GM19452 (cell line): ENCODE measurements at regions not wholly inside any gene's neighbourhood (a gene's known extent, or its start where the extent isn't known, plus 50 kb on each side); places are given as distances from the start of the nearest gene placed in this dataset.
"Not testable (repeated sequence)": the region's sequence is repeated elsewhere in the genome, so short reads cannot be mapped to it uniquely, and the experiment has no call there.

Source experiments
- ATAC-seq: cut with Tn5 transposase; IDR thresholded peaks from one replicate; pipeline ENCODE4 v1.9.1; 2021; ENCODE audit not compliant: unreplicated experiment

DNA sequence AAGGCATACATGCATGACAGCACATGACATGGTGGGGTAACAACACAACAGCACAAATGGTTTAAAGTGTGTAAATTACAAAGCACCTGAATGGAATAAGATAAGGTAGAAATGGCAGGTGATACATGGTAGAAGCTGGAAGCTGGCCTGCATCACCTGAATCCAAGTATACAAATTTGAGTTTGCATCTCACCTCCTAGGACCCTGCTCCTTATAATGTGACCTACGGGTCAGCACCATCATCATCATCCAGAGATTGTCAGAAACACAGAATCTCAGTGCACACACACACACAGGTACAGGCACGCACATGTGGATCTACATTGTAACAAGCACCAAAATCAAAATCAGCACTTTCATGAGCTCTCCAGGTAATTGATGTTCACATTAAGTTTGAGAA lies 1048.2 kb upstream of the AUTS2 start:
- no peak for ATAC-seq

DNA sequence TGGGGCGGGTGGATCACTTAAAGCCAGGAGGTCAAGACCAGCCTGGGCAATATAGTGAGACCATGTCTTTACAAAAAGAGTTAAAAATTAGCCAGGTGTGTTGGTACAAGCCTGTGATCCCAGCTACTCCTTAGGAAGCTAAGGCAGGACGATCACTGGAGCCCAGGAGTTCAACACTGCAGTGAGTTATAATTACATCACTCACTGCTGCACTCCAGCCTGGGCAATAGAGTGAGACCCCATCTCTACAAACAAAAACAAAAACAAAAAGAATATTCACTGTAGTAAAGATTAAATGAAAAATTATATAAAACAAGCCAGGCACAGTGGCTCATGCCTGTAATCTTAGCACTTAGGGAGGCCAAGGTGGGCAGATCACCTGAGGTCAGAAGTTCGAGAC lies 1047.6 kb upstream of the AUTS2 start:
- ATAC-seq: no peak

DNA sequence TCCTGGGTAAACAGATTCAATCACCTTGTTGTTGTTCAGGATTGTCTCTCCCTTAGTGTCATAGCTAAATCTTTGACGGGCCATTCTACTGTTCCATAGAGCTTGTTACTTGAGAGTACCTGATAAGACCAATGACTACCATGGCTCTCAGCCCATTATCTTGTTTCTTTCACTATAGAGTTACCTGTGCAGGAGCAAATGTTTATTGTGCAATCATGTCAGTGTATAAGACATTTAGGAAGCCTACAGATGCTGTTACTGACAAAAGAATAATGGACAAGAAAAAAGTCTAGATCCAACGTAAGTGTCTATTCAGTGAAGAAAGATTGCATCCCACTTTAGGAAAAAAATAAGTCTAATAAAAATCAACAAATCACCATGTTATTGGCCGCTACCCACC lies 1041.7 kb upstream of the AUTS2 start:
- no peak for ATAC-seq

DNA sequence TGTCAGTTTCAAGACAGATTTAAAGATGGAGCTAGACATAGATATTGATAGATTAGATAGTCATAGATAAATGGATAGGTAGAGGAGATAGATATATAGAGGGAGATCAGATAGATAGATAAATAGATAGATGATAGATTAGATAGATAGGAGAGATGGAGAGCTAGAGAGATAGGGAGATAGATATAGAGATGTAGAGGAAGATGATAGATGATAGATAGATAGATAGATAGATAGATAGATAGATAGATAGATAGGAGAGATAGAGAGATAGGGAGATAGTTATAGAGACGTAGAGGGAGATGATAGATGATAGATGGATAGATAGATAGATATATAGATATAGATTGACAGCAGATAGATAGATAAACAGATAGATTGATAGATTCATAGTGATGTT lies 1038.8 kb upstream of the AUTS2 start:
- ATAC-seq: no peak

DNA sequence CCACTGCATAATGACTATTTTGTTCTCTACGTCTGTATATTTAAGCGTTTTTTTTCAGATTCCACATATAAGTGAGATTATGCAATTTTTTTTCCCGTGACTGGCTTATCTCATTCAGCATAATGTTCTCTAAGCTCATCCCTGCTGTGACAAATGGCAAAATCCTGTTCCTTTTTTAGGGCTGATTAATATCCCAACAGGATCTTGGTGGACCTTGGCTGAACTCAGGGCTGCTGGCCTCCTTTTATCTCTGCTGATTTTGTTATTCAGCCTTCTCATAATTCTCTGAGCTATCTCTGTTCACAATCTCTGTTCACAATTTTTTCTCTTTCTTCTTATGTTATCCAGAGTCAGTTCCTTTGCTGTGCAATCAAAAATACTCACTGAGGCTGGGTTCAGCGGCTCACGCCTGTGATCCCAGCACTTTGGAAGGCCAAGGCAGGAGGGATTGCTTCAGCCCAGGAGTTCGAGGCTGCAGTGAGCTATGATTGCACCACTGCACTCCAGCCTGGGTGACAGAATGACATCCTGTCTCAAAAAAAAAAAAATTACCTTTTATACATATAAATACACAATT lies 1035.9 kb upstream of the AUTS2 start:
- ATAC-seq: no peak

DNA sequence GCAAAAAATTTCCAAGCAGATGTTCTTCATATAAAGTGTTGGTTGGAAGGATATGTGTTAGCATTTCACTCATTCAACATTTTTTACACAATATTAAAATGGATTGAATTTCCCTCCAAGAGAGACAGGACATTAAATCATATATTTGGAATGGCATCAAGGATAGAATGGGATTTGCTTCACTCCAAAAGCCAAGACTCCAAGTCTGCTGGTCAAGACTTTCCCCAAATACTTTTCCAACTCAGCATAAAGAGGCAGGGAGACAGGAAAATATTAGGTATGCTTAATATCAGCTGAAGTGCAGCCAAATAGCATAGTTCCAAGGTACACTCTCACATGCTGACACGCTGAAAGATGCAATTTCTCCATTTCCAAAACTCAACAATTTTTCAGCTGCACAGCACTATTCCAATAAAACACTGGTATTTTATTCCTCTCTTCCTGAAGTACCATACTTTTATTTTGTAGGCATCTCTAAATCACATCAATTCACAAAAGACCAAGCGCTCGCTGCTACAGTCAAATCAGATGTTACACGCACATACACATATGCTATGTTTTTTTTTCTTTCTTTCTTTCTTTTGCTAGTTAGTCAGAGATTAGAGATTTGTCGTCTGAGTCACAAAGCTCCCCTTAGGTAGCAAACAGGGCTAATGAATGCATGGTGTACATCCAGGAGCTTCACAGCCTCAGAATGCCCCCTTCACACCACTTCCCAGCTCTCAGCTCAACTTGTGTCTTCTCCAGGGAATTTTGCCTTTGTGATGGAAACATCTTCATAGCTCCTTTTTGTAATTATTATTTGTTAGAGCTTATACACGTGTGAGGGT lies 1033.8 kb upstream of the AUTS2 start:
- ATAC-seq: no peak

DNA sequence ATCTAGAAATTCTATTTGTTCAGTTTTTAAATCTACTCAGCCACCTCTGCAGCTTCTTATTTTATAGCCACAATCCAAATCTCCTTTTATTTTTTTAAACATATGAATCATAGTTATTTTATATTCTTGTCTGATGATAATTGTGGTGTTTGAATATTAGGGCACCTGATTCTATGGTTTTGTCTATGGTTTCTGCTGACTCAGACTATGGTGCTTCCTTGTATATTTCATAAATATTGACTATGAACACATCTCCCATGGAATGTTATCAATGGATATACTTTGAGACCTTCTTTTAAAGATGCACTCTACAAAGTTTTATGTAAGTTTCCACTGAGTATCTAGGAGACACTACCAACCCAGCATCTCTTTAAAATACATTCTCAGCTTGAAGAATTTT lies 1027.0 kb upstream of the AUTS2 start:
- ATAC-seq: no peak

DNA sequence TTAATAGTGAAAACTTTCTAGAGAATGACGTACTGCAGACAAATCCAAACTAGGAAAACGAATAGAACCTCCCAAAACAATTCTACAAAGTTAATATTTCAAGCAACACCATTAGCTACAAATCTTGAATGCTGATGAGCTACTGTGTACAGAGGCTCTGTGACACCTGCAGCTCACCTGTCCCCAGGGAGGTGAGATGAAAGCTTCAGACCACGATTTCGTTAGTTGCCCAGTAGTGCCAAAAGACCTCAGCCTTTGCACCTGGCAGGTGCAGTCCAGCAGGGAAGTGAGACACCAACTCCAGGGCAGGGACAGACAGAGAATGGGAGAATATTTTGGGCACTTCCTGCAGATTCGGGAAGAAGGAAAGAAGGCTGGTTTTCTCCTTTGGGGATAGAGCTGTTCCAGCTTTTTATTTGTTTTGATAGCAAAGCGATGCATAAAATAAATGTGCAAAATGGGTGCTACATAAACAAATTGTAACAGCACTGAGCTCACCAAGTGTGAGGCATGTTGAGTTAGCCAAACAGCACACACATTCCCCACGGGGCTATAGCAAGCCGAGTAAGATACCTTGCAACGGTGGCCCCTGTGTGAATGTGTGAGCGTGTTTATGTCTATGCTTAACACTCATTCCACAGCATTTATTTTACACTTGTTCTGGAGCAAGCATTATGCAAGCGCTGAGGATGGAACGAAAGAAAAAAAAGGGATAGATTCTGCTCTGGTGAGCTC lies 1024.8 kb upstream of the AUTS2 start:
- no peak for ATAC-seq

DNA sequence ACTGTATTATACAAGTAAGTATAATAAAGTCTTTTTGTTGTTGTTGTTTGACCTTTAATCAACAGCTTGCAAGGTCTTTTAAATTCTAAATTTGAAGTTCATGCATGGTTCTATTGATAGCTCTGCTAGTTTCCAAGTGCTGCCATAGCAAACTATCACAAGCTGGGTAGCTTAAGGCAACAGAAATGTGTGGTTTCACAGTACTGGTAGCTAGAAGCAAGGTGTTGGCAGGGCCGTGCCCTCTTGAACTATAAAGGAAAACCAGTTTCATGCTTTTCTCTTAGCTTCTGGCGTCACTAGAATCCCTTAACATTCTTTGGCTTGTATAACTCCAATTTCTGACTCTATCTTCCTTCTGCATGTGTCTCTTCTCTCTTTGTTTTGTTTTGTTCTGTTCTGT lies 1021.9 kb upstream of the AUTS2 start:
- no peak for ATAC-seq

DNA sequence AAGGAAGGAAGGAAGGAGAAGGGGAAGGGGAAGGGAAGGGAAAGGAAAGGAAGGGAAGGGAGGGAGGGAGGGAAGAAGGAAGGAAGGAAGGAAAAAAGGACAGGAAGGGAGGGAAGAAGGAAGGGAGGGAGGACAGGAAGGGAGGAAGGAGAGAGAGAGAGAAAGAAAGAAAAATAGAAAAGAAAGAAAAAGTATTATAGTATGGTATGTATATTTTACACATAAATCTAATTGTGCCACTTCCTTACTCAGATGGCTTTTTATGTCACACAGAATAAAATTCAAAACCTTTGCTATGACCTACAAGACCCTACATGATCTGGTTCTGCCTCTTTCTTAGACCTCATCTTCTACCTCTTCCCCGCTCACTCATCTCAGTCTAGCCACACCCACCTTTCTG lies 1016.9 kb upstream of the AUTS2 start:
- no peak for ATAC-seq

DNA sequence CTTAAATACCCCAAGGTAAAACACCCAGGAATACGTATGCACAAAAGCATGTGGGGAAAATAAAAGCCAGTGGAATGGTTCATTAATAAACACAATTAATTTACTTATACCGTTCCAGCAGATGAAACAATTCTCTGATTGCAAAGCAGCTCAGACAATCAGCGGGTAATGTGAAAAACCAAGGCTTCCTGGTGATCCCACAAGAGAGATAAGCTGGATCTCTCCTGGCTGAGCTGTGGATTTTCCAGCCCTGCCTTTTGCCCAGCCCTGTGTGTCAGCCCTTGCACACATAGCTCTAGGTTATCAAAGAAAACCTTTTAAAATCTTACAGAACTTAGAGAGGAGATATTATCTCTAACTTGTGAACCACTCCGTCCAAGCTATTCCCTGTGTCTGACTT lies 1010.7 kb upstream of the AUTS2 start:
- ATAC-seq: no peak

DNA sequence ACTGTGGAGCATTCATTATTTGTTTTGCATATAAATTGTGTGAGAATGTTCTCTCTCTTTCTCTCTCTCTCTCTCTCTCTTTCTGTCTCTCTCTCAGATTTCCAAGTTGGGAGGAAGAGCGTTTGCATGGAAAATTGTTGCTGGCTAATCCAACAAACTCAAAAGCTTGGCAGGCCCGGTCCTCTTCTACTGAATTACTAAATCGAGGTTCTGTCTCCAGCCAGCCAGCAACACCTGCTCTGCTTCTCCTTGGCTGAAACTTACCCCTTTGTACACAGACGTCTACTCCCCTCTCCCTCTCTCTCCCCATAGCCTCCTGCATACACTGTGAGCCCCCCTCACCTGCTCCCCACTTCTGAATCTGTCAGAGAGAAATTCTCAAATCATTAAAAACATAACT lies 996.4 kb upstream of the AUTS2 start:
- no peak for ATAC-seq

DNA sequence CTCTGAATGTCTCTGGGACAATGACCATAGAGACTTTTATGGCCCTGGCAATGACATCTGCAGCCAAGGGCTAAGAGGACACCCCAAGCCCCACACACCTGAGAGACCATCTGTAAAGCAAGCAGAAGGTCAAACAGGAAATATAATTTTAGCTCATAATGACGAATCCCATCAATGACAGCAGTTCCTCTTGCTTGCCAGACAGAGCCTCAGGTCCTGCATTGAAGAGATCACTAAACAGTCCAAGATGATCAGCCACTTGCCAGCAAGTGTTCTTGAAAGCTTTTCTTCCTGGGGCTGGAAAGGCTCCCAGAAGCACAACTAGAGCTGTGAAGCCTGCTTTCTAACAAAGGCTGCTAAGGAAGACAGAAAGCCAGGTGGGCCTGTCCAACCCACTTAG lies 993.7 kb upstream of the AUTS2 start:
- no peak for ATAC-seq

DNA sequence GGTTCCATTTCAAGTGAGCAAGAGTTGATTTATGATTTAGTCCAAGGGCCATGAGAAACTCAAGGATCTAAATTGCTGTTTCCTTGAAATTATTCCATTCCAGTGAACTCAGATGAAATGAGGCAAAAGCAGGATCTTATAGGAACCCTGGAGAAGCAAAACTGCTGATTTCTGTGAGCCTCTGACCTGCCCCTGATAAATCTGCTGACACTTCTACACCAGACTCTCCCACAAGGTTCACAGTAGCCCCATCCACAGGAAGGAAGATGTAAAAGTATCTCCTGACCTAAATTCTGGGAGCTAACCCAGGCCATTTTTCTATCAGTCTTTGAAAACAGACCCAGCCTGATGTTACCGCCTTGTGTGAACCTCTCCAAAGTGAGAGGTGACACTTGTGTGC lies 987.6 kb upstream of the AUTS2 start:
- no peak for ATAC-seq

DNA sequence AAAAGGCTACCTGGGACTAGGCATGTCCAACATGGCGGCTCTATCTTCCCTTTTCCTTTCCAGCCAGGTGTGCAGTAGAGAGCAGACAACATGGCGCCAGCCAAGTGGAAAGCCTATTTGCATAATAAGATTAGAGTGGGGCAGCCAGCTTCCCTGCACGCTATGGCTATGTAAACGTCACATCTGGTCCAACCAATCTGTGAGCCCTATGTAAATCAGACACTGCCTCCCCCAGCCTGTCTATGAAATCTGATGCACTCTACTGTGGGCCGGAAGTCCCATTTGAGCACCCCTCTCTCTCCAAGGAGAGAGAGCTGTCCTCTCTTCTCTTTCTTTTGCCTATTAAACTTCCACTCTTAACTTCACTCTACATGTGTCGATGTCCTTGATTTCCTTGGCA lies 984.9 kb upstream of the AUTS2 start:
- ATAC-seq: no peak

DNA sequence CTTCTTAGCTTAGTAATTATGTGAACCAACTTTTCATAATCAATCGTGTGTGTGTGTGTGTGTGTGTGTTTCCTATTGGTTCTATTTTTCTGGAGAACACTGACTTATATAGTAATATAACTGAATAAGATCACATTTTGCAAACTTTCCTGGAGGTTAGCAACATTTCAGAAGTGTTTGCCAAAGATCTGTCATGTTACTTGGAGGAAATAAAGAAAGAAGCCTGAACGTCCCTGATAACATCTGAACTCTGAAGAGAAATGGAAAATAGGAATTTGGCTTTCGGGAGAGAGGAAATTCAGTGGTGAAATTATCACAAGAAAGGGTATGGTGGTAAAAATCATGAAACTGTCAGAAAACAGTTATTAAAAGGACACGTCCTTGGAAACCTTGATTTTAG lies 984.4 kb upstream of the AUTS2 start:
- ATAC-seq: no peak

DNA sequence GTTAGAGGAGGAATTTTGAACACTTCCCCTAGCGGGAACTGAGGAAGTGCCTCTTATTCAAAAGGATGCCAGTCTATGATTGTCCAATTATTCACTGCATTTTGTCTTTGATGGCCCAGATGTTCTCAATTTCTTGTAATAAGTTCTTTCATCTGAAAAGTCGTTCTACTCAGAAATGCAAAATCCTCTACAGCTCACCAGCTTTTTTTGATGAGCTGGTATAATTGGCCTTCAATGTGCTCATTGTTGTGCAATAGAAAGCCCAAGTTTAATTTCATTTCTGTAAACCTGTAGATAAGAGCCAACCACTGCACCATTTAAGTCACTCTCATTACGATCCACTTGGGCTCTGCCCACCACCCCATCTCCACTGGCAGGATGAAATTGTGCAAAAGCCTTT lies 978.7 kb upstream of the AUTS2 start:
- ATAC-seq: no peak

DNA sequence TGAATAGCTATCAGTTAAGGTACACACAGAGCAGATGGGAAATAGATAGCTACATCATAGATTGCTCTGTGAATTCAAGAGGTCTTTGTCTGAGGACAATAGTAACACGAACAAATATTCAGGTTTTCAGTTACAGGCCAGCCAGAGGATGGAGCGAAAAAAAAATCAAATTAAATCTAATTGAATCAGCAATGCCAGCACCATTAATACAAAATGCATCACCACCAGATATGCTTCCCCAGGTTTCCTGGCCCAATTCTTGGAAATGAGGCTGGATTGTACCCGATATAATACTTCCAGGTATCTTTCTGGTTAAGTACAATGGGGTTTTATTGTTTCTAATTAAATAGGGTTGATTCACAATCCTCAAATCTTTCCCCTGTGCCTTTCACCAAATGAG lies 975.8 kb upstream of the AUTS2 start:
- no peak for ATAC-seq

DNA sequence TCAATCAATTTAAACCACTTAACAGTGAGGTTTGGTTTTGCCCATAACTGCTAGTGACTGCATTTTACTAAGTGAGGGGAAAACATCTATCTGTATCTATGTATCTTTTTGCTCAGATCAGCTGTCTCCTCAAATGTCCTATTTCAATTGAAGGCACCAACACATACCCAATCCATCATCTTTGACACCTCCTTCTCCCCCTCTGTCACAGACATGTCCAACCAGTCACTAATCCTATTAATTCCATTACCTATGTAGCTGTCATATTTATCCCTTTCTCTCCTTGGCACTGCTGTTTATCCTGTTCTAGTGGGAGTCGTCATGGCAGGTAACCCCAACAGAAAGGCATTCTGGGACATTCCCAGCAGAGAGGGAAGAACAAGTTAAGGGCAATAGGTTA lies 975.2 kb upstream of the AUTS2 start:
- no peak for ATAC-seq

DNA sequence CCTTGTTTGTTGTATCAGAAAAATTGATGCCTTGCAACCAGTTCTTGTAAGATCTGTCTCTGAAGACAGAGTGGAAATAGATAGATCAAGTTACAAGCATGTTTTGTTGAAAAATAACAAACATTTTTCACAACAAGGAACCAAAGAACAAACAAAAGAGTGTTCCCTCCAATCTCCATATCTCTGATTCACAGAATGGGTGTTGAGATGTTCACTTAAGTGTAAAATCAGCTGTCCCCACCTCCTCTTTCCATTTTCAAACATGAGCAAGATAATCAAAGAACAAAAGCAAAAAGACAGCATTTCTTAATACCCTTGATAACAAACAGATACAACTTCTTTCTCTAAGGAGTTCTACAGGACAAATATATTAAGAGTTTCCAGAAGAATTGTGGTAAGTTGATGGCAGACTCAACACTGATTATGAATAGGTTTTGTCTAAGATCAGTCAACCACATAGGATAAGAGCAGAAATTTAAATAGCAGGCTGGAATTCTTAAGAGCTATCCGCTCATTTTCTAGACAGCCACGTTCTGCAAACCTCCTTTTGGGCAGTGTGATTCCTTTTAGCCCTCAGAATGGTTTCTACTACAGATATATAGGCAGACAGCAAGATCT lies 970.9 kb upstream of the AUTS2 start:
- no peak for ATAC-seq

DNA sequence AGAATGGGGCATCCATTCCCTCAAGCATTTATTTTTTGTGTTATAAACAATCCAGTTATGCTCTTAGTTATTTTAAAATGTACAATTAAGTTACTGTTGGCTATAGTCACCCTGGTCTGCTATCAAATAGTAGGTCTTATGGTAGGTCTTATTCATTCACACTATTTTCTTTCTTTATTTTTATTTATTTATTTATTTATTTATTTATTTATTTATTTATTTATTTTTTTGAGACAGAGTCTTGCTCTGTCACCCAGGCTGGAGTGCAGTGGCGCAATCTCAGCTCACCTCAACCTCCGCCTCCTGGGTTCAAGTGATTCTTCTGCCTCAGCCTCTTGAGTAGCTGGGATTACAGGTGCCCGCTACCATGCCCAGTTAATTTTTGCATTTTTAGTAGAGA lies 967.4 kb upstream of the AUTS2 start:
- ATAC-seq: not testable (repeated sequence)

DNA sequence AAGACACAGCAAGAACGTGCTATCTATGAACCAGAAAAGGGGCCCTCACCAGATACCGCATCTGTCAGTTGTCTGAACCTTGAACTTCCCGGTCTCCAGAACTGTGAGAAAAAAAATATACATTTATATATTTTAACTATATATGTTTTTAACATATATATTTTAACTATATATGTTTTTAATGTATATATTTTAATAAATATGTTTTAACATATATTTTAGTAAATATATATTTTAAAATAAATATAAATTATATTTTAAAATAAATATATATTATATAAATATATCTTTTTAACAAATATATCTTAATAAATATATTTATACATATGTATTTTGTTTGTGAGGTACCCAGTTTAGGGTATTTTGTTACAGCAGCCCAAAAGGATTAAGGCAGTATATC lies 958.2 kb upstream of the AUTS2 start:
- ATAC-seq: no peak
